Panc1 (cell line): ENCODE measurements at regions not wholly inside any gene's neighbourhood (a gene's known extent, or its start where the extent isn't known, plus 50 kb on each side); places are given as distances from the start of the nearest gene placed in this dataset.

Experiments
- POLR2AphosphoS5 ChIP-seq: IDR thresholded peaks from 2 replicates; pipeline ENCODE4 v1.6.1; 2012; ENCODE audit warnings: mild to moderate bottlenecking, low read depth, low read length, moderate library complexity
- SIN3A ChIP-seq: IDR thresholded peaks from 2 replicates; pipeline ENCODE4 v1.6.1; 2012; ENCODE audit warnings: low read depth, mild to moderate bottlenecking, low read length, moderate library complexity, borderline replicate concordance; ENCODE audit not compliant: insufficient read depth
- TF ChIP-seq, protein P1 (sequence below): fragments of 450-650 bp; IDR thresholded peaks from 2 replicates; pipeline ENCODE4 v1.5.1; 2017; ENCODE audit warnings: mild to moderate bottlenecking
- TF ChIP-seq, protein P2 (sequence below), 2 experiments: IDR thresholded peaks; 2 replicates each; pipeline ENCODE4 v1.6.1; 2011 to 2012; ENCODE audit warnings: low read depth in 2 of 2, control low read depth in 1 of 2, low read length in 1 of 2, mild to moderate bottlenecking in 1 of 2, moderate library complexity in 1 of 2; ENCODE audit not compliant: insufficient read depth in 1 of 2

DNA sequence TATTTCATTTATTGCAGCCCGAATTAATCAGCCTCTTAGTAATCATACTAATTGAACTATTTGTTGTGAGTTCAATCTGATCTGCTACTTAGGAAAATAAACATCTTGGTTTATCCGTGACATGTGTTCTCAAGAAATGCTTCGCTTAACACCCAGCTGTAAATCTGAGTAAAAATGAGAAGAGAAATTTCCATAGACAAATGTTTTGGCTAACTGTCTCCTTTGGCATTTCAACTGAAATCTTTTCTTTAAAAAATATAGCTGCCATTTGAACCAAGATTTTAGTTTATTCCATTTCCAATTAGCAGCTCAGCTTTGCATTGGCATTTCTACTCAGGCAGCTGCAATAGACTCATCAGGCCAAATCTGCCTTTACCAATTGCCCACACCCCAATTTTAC is 180.5 kb upstream of the PTER start:
- TF ChIP-seq, protein P1, sequence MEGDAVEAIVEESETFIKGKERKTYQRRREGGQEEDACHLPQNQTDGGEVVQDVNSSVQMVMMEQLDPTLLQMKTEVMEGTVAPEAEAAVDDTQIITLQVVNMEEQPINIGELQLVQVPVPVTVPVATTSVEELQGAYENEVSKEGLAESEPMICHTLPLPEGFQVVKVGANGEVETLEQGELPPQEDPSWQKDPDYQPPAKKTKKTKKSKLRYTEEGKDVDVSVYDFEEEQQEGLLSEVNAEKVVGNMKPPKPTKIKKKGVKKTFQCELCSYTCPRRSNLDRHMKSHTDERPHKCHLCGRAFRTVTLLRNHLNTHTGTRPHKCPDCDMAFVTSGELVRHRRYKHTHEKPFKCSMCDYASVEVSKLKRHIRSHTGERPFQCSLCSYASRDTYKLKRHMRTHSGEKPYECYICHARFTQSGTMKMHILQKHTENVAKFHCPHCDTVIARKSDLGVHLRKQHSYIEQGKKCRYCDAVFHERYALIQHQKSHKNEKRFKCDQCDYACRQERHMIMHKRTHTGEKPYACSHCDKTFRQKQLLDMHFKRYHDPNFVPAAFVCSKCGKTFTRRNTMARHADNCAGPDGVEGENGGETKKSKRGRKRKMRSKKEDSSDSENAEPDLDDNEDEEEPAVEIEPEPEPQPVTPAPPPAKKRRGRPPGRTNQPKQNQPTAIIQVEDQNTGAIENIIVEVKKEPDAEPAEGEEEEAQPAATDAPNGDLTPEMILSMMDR = no peak
- TF ChIP-seq POLR2AphosphoS5 (no peak), SIN3A (no peak)
- TF ChIP-seq, protein P2, sequence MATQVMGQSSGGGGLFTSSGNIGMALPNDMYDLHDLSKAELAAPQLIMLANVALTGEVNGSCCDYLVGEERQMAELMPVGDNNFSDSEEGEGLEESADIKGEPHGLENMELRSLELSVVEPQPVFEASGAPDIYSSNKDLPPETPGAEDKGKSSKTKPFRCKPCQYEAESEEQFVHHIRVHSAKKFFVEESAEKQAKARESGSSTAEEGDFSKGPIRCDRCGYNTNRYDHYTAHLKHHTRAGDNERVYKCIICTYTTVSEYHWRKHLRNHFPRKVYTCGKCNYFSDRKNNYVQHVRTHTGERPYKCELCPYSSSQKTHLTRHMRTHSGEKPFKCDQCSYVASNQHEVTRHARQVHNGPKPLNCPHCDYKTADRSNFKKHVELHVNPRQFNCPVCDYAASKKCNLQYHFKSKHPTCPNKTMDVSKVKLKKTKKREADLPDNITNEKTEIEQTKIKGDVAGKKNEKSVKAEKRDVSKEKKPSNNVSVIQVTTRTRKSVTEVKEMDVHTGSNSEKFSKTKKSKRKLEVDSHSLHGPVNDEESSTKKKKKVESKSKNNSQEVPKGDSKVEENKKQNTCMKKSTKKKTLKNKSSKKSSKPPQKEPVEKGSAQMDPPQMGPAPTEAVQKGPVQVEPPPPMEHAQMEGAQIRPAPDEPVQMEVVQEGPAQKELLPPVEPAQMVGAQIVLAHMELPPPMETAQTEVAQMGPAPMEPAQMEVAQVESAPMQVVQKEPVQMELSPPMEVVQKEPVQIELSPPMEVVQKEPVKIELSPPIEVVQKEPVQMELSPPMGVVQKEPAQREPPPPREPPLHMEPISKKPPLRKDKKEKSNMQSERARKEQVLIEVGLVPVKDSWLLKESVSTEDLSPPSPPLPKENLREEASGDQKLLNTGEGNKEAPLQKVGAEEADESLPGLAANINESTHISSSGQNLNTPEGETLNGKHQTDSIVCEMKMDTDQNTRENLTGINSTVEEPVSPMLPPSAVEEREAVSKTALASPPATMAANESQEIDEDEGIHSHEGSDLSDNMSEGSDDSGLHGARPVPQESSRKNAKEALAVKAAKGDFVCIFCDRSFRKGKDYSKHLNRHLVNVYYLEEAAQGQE (IDR thresholded peaks at IDR 0.05; ENCODE audit: insufficient read depth in 1 of 2, low read depth in 2 of 2, low read length in 1 of 2) = no peak
